Heart right ventricle (tissue), 16 donors: ENCODE measurements at regions not wholly inside any gene's neighbourhood (a gene's known extent, or its start where the extent isn't known, plus 50 kb on each side); places are given as distances from the start of the nearest gene placed in this dataset.

ENCODE experiments used
- ATAC-seq, 8 donors: fragments of 200-7000 bp; cut with Tn5 transposase; one replicate each; pipeline ENCODE4 v1.9.1; 2020; ENCODE audit warnings: mild to moderate bottlenecking in 8 of 8, moderate library complexity in 8 of 8, moderate number of reproducible peaks in 1 of 8
- DNase-seq, 2 donors: peaks; one replicate each; pipeline ENCODE4 v3.0.0-alpha.2; 2020
- H3K27ac ChIP-seq, 10 donors: fragments of 200-600 bp; sonication (generic) in 2 of 10; one replicate each; pipeline versions ENCODE4 v1.5.0 to v1.8.0; 2020 to 2022; ENCODE audit warnings: mild to moderate bottlenecking in 3 of 10
- H3K27me3 ChIP-seq, 7 donors: fragments of 200-600 bp; one replicate each; pipeline ENCODE4 v1.8.0; 2021 to 2022; ENCODE audit warnings: mild to moderate bottlenecking in 2 of 7
- H3K36me3 ChIP-seq, 9 donors: fragments of 200-600 bp; sonication (generic) in 1 of 9; one replicate each; pipeline versions ENCODE4 v1.5.0 to v1.8.0; 2020 to 2022; ENCODE audit warnings: mild to moderate bottlenecking in 2 of 9
- H3K4me1 ChIP-seq, 9 donors: fragments of 200-600 bp; sonication (generic) in 1 of 9; one replicate each; pipeline versions ENCODE4 v1.5.0 to v1.8.0; 2020 to 2022; ENCODE audit warnings: mild to moderate bottlenecking in 4 of 9
- H3K4me3 ChIP-seq, 10 donors: fragments of 200-600 bp; sonication (generic) in 2 of 10; one replicate each; pipeline versions ENCODE4 v1.5.0 to v1.8.0; 2020 to 2022; ENCODE audit warnings: mild to moderate bottlenecking in 7 of 10, moderate library complexity in 2 of 10
- H3K9me3 ChIP-seq, 11 donors: fragments of 200-600 bp in 10 of 11; sonication (generic) in 2 of 11; one replicate each; pipeline versions ENCODE4 v1.5.0 to v1.8.0; 2013 to 2022; ENCODE audit warnings: mild to moderate bottlenecking in 2 of 11, control low read depth in 1 of 11, moderate library complexity in 1 of 11
- CTCF ChIP-seq, 9 donors: fragments of 200-600 bp; sonication (generic) in 2 of 9; IDR thresholded peaks; one replicate each; pipeline versions ENCODE4 v1.5.0 to v1.8.0; 2021 to 2022; ENCODE audit warnings: antibody characterized with exemption in 9 of 9, mild to moderate bottlenecking in 5 of 9, moderate library complexity in 1 of 9
- WGBS, 2 donors: extraction: QIAGEN DNeasy Blood & Tissue Kit; methylation state at CpG; one replicate each; pipeline ENCODE4 v1.1.7; 2013; ENCODE audit warnings: inconsistent platforms in 1 of 2; 5-methylcytosine and 5-hydroxymethylcytosine counted together
- intact Hi-C, 10 donors: fragments of 100-400 bp; cut with DNase I; formaldehyde crosslinking; loops; one replicate each; pipeline versions ENCODE4 v1.11.1 to v1.14.2; 2022
- donor health status: Arrhythmogenic right ventricular cardiomyopathy.
- donor health status: ischemic (EF 13 %, LVEDD 7.1; RV severe dilation, severe dysfunction).
- donor health status: healthy with polysubstance abuse.
- donor health status: DM: no; HTN: yes; CAD: no.
- donor health status: DM: no; HTN: no; CAD: no.
- donor health status: ischemic (EF 25% LVEDD 6.9; RV normal size, moderate dysfunction).
- donor health status: ischemic (EF 25% LVEDD 5.7; RV mildly dilated, moderate dysfunction).
- donor health status: healthy.
- donor health status: DM: yes; HTN: yes; CAD: no.
- donor health status: Ischemic cardiomyopathy.
- donor health status: ischemic (EF 35%, LVEDD 5.7; RV mildly dilated, moderate dysfunction).
- donor health status: nonischemic (EF 11% LVEDD 7.7; RV severe dilation, severe dysfunction).
- donor health status: DM: yes; HTN: yes; CAD: no.
- donor health status: PGD.
- donor health status: ischemic (EF 29% LVEDD 5.4; RV normal size, mild dysfunction).
- donor health status: nonischemic (EF 23%, LVEDD 6.1; RV moderate dilation, normal function).

- Histone ChIP-seq H3K27me3 (no peaks in the 10 kb centered on the region), H3K4me1 (peaks cover 0 to 3% (median 0%) of the 10 kb centered on the region in 9 donors), H3K4me3 (no peak overlapping the region), H3K9me3 (no peaks in the 10 kb centered on the region), H3K36me3 (no peaks in the 10 kb centered on the region), H3K27ac (no peak overlapping the region)
- intact Hi-C loops: no loop called here
- ATAC-seq (no peak), DNase-seq (no peak)
- 49 to 63% methylated on average over 4 of the region's 4 CpGs for WGBS, 2 donors
- TF ChIP-seq CTCF (IDR thresholded peaks at IDR 0.05): no peak
Observed at GRCh38 chr10:57950442-57950974, 317.2 kb downstream of the IPMK start.

GRCh38 chr10:57948796-57949195, 318.9 kb downstream of the IPMK start:
- H3K9me3 ChIP-seq: no peaks in the 10 kb centered on the region
- no peak overlapping the region for H3K27ac ChIP-seq
- ATAC-seq (no peak), DNase-seq (no peak)
- no peaks in the 10 kb centered on the region for H3K27me3 ChIP-seq
- no peaks in the 10 kb centered on the region for H3K36me3 ChIP-seq
- no peak overlapping the region for H3K4me3 ChIP-seq
- intact Hi-C loops: no loop called here
- 82 to 88% methylated on average over 2 of the region's 2 CpGs for WGBS, 2 donors
- no peak for TF ChIP-seq CTCF (IDR thresholded peaks at IDR 0.05)
- peaks cover 0 to 3% (median 0%) of the 10 kb centered on the region in 9 donors for H3K4me1 ChIP-seq

- intact Hi-C loops: no loop called here
Observed at GRCh38 chr10:57946833-57947232, 320.9 kb downstream of the IPMK start.

GRCh38 chr10:57943701-57944100, 324.0 kb downstream of the IPMK start:
- Histone ChIP-seq H3K27me3 (no peaks in the 10 kb centered on the region), H3K27ac (no peak overlapping the region), H3K4me3 (no peak overlapping the region), H3K4me1 (no peaks in the 10 kb centered on the region), H3K9me3 (no peaks in the 10 kb centered on the region), H3K36me3 (no peaks in the 10 kb centered on the region)
- WGBS, 2 donors: 85 to 87% methylated on average over 4 of the region's 4 CpGs
- TF ChIP-seq CTCF (IDR thresholded peaks at IDR 0.05): no peak
- no peak for ATAC-seq
- no peak for DNase-seq
- intact Hi-C loops: no loop called here

More at GRCh38 chr10:57946833-57947232, 320.9 kb downstream of the IPMK start:
- Histone ChIP-seq H3K4me1 (peaks cover 0 to 3% (median 0%) of the 10 kb centered on the region in 9 donors), H3K27ac (no peak overlapping the region), H3K4me3 (no peak overlapping the region), H3K27me3 (no peaks in the 10 kb centered on the region), H3K36me3 (no peaks in the 10 kb centered on the region), H3K9me3 (no peaks in the 10 kb centered on the region)
- WGBS, 2 donors: 54 to 59% methylated on average over 1 of the region's 1 CpG
- ATAC-seq (no peak), DNase-seq (no peak)
- TF ChIP-seq CTCF (IDR thresholded peaks at IDR 0.05): no peak
